K562 (cell line): ENCODE measurements at regions not wholly inside any gene's neighbourhood (a gene's known extent, or its start where the extent isn't known, plus 50 kb on each side); places are given as distances from the start of the nearest gene placed in this dataset.

Experiments
- SNAPC5 ChIP-seq: fragments of 250-450 bp; sonication (Bioruptor Pico); IDR thresholded peaks from 2 replicates; pipeline ENCODE4 v1.8.0; 2021; ENCODE audit warnings: moderate library complexity, mild to moderate bottlenecking, inconsistent platforms
- ZNF589 ChIP-seq: fragments of 200-800 bp; sonication (Bioruptor generic); IDR thresholded peaks from 2 replicates; pipeline ENCODE4 v1.6.1; 2016; ENCODE audit warnings: low read depth, missing genetic modification characterization, missing compliant biosample characterization

GRCh38 chr13:111937777-111938311 lies 129.1 kb upstream of the SOX1 start:
- TF ChIP-seq SNAPC5 (CRISPR knock-in tag) (no peak), ZNF589 (no peak)
